Sciatic nerve (tissue), 2 donors: ENCODE measurements at regions not wholly inside any gene's neighbourhood (a gene's known extent, or its start where the extent isn't known, plus 50 kb on each side); places are given as distances from the start of the nearest gene placed in this dataset.

ENCODE experiments used
- ATAC-seq: fragments of 200-7000 bp; cut with Tn5 transposase; one replicate; pipeline ENCODE4 v1.9.1; 2020; ENCODE audit warnings: mild to moderate bottlenecking, moderate library complexity
- DNase-seq: peaks from one replicate; pipeline ENCODE4 v3.0.0-alpha.2; 2020; ENCODE audit warnings: low spot score
- intact Hi-C: fragments of 100-400 bp; cut with DNase I; formaldehyde crosslinking; loops from one replicate; pipeline ENCODE4 v1.14.2; 2022
- donor health status: DM: no; HTN: no; CAD: no.
- donor health status: DM: no; HTN: no; CAD: no.

GRCh38 chr15:52866698-52867097 is 76.6 kb upstream of the ONECUT1 start:
- no peak for ATAC-seq
- DNase-seq, result no peak
- intact Hi-C loops, result no loop called here

GRCh38 chr15:52862677-52863076 is 72.5 kb upstream of the ONECUT1 start:
- ATAC-seq (no peak), DNase-seq (no peak)
- intact Hi-C loops, result no loop called here

GRCh38 chr15:52858782-52859176 is 68.6 kb upstream of the ONECUT1 start:
- intact Hi-C loops, result no loop called here
- DNase-seq, result no peak
- no peak for ATAC-seq

GRCh38 chr15:52857937-52858781 is 68.0 kb upstream of the ONECUT1 start:
- ATAC-seq (no peak), DNase-seq (no peak)
- intact Hi-C loops, result no loop called here

GRCh38 chr15:52857471-52857870 is 67.3 kb upstream of the ONECUT1 start:
- intact Hi-C loops, result no loop called here
- DNase-seq, result no peak
- no peak for ATAC-seq

- DNase-seq, result no peak
- intact Hi-C loops, result no loop called here
- no peak for ATAC-seq
These were observed 66.2 kb upstream of the ONECUT1 start for GRCh38 chr15:52856286-52856685.

- DNase-seq, result no peak
- intact Hi-C loops, result no loop called here
- ATAC-seq, result no peak
These were observed 65.0 kb upstream of the ONECUT1 start for GRCh38 chr15:52855157-52855556.

GRCh38 chr15:52844823-52845222 is 54.7 kb upstream of the ONECUT1 start:
- intact Hi-C loops, result no loop called here
- ATAC-seq, result no peak
- no peak for DNase-seq
